ENCODE measurements at regions not wholly inside any gene's neighbourhood (a gene's known extent, or its start where the extent isn't known, plus 50 kb on each side); places are given as distances from the start of the nearest gene placed in this dataset.

DNA sequence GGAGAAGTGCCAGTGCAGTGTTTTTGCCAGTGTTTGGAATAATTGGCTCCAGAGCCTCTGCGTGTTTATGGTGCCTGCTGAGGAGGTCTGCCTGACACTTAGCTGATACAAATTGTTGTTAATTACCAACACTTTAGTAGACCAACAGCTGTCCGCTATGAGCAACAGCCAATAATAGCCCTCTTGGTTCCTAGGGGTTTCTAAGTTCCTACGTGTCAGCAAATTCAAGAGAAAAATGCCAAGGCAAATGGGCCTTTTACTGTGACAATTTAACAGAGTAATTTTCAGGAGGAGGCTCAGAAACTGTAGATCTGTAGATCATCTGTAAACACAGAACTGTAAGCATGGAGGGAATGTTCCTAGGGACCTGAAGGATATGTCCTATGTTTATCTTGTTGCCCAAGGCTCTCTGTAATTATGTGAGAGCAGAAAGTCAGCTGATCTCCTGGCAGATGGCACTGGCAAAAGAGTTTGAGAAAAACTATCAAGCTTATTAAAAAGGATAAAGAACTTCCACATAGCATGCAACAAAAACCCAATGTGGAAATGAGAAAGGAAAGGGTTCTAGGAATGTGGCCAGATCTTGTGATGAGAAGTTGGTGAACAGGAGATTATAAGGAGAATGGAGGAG lies 157.7 kb downstream of the GJA1 start:
- TF ChIP-seq, protein P1, sequence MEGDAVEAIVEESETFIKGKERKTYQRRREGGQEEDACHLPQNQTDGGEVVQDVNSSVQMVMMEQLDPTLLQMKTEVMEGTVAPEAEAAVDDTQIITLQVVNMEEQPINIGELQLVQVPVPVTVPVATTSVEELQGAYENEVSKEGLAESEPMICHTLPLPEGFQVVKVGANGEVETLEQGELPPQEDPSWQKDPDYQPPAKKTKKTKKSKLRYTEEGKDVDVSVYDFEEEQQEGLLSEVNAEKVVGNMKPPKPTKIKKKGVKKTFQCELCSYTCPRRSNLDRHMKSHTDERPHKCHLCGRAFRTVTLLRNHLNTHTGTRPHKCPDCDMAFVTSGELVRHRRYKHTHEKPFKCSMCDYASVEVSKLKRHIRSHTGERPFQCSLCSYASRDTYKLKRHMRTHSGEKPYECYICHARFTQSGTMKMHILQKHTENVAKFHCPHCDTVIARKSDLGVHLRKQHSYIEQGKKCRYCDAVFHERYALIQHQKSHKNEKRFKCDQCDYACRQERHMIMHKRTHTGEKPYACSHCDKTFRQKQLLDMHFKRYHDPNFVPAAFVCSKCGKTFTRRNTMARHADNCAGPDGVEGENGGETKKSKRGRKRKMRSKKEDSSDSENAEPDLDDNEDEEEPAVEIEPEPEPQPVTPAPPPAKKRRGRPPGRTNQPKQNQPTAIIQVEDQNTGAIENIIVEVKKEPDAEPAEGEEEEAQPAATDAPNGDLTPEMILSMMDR (IDR thresholded peaks at IDR 0.05), result no peak
- no peak for TF ChIP-seq POLR2AphosphoS5 (IDR thresholded peaks at IDR 0.05; ENCODE audit: insufficient read depth in 1 of 2, low read depth in 1 of 2)

Measured in vagina (tissue), 2 donors.